Activated CD4-positive, alpha-beta T cell treated with anti-CD3 and anti-CD28 coated beads, Interleukin-2, amount 50 U/mL, for 4 hours (primary cell): ENCODE measurements at regions not wholly inside any gene's neighbourhood (a gene's known extent, or its start where the extent isn't known, plus 50 kb on each side); places are given as distances from the start of the nearest gene placed in this dataset.

ENCODE experiments used
- DNase-seq, 2 experiments: peaks; one replicate each; pipeline ENCODE4 v3.0.0-alpha.2; 2020

GRCh38 chr5:2015124-2015848, 132.6 kb upstream of the IRX4 start:
- DNase-seq, result no peak

- DNase-seq, result no peak
Measured at GRCh38 chr5:2014058-2014610, 131.4 kb upstream of the IRX4 start.

GRCh38 chr5:2013301-2014057, 130.8 kb upstream of the IRX4 start:
- DNase-seq, result no peak

- DNase-seq, result no peak
Measured at GRCh38 chr5:2012885-2013284, 130.2 kb upstream of the IRX4 start.

GRCh38 chr5:2011481-2012411, 129.0 kb upstream of the IRX4 start:
- DNase-seq, result no peak

- DNase-seq, result no peak
Measured at GRCh38 chr5:2010940-2011339, 128.2 kb upstream of the IRX4 start.

- no peak for DNase-seq
Measured at GRCh38 chr5:2009986-2010914, 127.5 kb upstream of the IRX4 start.

- no peak for DNase-seq
Measured at GRCh38 chr5:2008851-2009629, 126.3 kb upstream of the IRX4 start.

GRCh38 chr5:2007878-2008501, 125.3 kb upstream of the IRX4 start:
- no peak for DNase-seq

- no peak for DNase-seq
Measured at GRCh38 chr5:2007496-2007877, 124.8 kb upstream of the IRX4 start.

GRCh38 chr5:2006971-2007291, 124.2 kb upstream of the IRX4 start:
- DNase-seq, result no peak

- DNase-seq, result no peak
Measured at GRCh38 chr5:2006193-2006970, 123.7 kb upstream of the IRX4 start.

- no peak for DNase-seq
Measured at GRCh38 chr5:2005101-2006041, 122.6 kb upstream of the IRX4 start.

- DNase-seq, result no peak
Measured at GRCh38 chr5:2003690-2004365, 121.1 kb upstream of the IRX4 start.

GRCh38 chr5:2003206-2003605, 120.5 kb upstream of the IRX4 start:
- no peak for DNase-seq

- DNase-seq, result no peak
Measured at GRCh38 chr5:2001300-2001699, 118.6 kb upstream of the IRX4 start.

- no peak for DNase-seq
Measured at GRCh38 chr5:2000591-2000990, 117.9 kb upstream of the IRX4 start.

- no peak for DNase-seq
Measured at GRCh38 chr5:1999794-2000193, 117.1 kb upstream of the IRX4 start.
